ENCODE measurements at regions not wholly inside any gene's neighbourhood (a gene's known extent, or its start where the extent isn't known, plus 50 kb on each side); places are given as distances from the start of the nearest gene placed in this dataset.

DNA sequence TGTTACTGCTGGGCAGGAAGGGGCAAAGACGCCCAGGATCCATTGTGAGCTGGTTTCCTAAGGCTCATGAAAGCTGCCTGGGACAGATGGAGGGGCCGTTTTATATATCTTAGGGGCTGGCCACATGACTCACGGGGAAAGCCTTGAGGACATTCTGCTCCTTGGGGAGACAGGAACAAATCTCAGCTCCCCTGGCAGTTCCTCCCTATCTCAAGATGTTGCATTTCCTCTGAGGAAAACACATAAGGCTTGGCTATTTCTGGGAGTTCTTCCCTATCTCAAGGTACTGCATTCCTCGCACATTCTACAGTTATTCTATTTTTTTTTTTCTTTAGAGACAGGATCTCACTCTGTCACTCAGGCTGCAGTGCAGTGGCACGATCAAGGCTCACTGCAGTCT, 804.6 kb upstream of the TENM3 start:
- H3K27me3 Mint-ChIP-seq: no peaks in the 10 kb centered on the region
- no peak for ATAC-seq (replicated peaks)
- no peak overlapping the region for H3K4me3 Mint-ChIP-seq
- H3K4me1 Mint-ChIP-seq: no peaks in the 10 kb centered on the region
- no peaks in the 10 kb centered on the region for H3K36me3 Mint-ChIP-seq (ENCODE audit: low read depth)
- peaks cover 5% of the 10 kb centered on the region for H3K9me3 Mint-ChIP-seq
- H3K27ac Mint-ChIP-seq: no peak overlapping the region

DNA sequence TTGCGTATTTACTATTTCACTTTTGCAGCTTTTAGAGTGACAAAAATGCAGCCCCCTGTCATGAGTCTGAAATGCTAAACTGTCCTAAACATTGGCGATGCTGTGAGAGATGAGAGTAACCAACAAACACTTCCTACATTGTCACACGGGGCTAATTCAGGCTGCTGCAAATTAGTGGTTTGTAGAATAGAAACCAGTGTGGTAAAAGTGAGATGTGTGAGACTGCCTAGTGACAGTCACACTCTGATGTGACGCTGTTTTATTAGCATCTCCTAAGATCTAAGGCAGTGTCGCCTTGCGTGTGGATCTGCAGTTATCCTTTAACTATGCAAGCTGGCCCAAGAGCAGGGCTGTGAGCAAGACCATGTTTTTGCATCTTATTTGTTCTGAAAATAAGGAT, 800.2 kb upstream of the TENM3 start:
- no peak for ATAC-seq (replicated peaks)
- H3K36me3 Mint-ChIP-seq (ENCODE audit: low read depth): no peaks in the 10 kb centered on the region
- no peaks in the 10 kb centered on the region for H3K27me3 Mint-ChIP-seq
- H3K4me3 Mint-ChIP-seq: no peak overlapping the region
- H3K9me3 Mint-ChIP-seq: peaks cover 4% of the 10 kb centered on the region
- no peaks in the 10 kb centered on the region for H3K4me1 Mint-ChIP-seq
- no peak overlapping the region for H3K27ac Mint-ChIP-seq

DNA sequence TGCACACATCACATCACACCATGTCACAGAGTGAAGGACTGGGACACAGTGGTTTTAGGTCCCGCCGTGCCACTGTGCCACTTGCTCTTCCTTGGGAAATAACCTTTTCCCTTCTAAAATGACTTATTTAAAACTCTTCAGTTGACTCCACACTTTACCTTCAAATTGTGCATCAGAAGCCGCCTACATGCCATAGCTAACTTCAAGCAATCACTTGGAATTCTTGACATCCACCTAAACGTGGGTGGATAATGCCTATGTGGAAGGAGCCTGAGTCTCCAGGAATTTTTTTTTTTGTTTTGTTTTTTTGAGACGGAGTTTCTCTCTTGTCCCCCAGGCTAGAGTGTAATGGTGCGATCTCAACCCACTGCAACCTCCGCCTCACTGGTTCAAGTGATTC, 777.4 kb upstream of the TENM3 start:
- H3K4me3 Mint-ChIP-seq: no peak overlapping the region
- no peaks in the 10 kb centered on the region for H3K36me3 Mint-ChIP-seq (ENCODE audit: low read depth)
- H3K27me3 Mint-ChIP-seq: no peaks in the 10 kb centered on the region
- no peak overlapping the region for H3K27ac Mint-ChIP-seq
- no peaks in the 10 kb centered on the region for H3K4me1 Mint-ChIP-seq
- no peak for ATAC-seq (replicated peaks)
- H3K9me3 Mint-ChIP-seq: peaks cover 4% of the 10 kb centered on the region

DNA sequence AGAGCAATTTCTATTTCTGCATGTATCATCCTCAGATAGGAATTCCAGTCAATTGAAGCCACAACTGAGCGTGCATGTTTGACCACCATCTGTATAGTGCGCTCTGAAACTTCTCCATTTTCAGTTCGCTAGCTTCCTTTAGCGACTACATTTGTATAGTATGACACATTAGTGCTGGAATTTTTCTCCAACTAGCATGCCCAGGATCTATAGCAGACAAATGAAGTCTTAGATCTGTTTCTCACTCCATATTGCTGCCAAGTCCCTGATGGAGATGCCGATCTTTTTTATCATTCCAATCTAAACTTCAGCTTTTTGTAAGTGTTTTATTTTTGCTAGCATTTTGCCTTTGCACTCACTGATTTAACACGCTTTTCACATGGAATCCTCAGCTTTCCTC, 774.8 kb upstream of the TENM3 start:
- no peak overlapping the region for H3K27ac Mint-ChIP-seq
- no peaks in the 10 kb centered on the region for H3K36me3 Mint-ChIP-seq (ENCODE audit: low read depth)
- no peak for ATAC-seq (replicated peaks)
- H3K4me1 Mint-ChIP-seq: no peaks in the 10 kb centered on the region
- H3K9me3 Mint-ChIP-seq: no peaks in the 10 kb centered on the region
- H3K4me3 Mint-ChIP-seq: no peak overlapping the region
- H3K27me3 Mint-ChIP-seq: no peaks in the 10 kb centered on the region

DNA sequence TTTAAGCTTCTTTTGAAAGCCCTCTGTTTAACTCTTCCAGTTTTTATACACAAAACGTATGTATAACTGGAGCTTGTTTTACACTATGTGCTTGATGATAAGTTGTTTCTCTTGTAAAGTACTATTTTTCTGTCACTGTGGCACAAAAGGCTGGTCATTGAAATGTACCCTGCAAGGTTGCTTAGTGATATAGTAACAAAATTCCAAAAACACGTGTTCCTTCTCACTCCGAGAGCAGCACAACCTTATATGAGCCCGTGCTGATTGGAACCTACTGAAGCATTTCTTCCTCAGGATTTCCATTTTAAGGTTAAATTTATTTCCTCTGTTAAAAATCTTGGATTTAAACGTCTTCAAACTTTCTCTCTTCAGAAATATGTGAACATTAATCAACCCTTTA, 772.9 kb upstream of the TENM3 start:
- Mint-ChIP-seq H3K27ac (no peak overlapping the region), H3K36me3 (ENCODE audit: low read depth) (no peaks in the 10 kb centered on the region), H3K27me3 (no peaks in the 10 kb centered on the region), H3K9me3 (no peaks in the 10 kb centered on the region), H3K4me1 (no peaks in the 10 kb centered on the region), H3K4me3 (no peak overlapping the region)
- ATAC-seq (replicated peaks): no peak

DNA sequence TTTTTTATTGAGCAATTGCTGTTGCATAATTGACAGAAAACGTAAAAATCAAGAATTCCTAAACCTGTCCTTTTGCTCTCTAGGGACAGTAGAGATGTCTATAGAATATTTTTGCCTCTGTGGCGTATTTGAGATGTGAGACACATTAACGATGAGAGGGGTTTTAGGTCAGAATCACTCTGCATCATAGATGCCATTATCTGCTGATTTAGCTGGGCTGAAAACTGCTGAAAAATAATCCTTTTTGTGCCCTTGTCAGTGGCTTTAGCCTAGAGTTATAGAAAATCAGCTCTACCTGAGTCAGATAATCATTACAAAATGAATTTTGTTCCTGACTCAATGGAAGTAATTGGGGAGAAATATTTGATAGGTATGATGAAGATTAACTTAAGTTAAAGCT, 767.8 kb upstream of the TENM3 start:
- no peaks in the 10 kb centered on the region for H3K27me3 Mint-ChIP-seq
- no peak for ATAC-seq (replicated peaks)
- H3K4me1 Mint-ChIP-seq: no peaks in the 10 kb centered on the region
- H3K27ac Mint-ChIP-seq: no peak overlapping the region
- no peaks in the 10 kb centered on the region for H3K9me3 Mint-ChIP-seq
- no peak overlapping the region for H3K4me3 Mint-ChIP-seq
- H3K36me3 Mint-ChIP-seq (ENCODE audit: low read depth): no peaks in the 10 kb centered on the region

DNA sequence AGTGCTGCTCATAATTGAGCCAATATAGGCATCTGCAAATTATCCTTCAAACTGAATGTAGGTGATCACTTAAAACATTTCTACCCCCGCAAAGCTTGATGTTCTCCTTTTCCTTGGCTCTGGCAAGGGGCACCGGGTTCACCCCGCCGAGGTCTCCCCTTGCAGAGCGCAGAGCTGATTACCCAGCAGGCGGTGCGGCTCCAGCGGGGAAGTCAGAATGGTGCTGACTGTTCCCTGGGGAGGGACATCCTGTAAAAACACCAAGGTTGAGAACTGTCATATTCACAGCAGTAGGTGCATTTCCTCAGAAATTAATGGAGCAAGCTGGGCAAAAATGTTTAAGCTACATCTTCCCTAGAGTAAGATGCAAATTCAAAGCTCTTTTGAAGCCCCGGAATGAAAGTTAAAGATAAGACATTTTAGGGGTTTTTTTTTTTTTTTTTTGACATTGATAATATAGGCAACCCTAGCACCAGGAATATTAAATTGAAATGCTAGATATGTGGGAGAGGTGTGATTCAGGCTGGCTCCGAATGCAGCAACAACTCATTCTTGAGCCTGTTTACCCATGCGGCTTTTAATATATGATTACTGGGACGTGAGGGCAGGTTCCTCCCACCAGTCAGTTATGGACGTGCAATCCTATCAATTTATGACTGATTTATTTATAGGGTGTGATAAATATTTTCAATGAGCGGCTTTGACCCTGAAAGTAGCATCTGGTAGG, 767.3 kb upstream of the TENM3 start:
- Mint-ChIP-seq H3K36me3 (ENCODE audit: low read depth) (no peaks in the 10 kb centered on the region), H3K4me3 (no peak overlapping the region), H3K9me3 (no peaks in the 10 kb centered on the region), H3K27ac (no peak overlapping the region), H3K4me1 (no peaks in the 10 kb centered on the region), H3K27me3 (no peaks in the 10 kb centered on the region)
- ATAC-seq (replicated peaks): no peak

DNA sequence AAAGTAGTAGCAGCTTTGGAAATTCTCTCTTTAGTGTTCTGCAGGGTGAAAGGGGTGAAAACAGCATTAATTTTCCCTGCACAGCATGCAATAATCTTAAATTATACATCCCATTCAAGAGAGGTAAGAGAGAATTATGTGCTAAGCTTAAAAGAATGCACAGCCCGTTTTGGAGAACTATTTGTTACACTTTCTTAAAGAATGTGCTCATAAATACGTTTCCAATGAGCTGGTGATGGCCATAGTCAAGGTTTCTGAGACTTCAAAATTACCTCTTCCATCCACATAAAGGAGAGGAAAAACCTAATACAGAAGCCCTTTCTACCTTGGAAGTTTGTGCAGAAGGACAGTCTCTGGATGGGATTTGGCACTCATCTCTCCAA, 766.7 kb upstream of the TENM3 start:
- H3K9me3 Mint-ChIP-seq: no peaks in the 10 kb centered on the region
- no peaks in the 10 kb centered on the region for H3K4me1 Mint-ChIP-seq
- no peak for ATAC-seq (replicated peaks)
- no peaks in the 10 kb centered on the region for H3K27me3 Mint-ChIP-seq
- no peak overlapping the region for H3K4me3 Mint-ChIP-seq
- H3K27ac Mint-ChIP-seq: no peak overlapping the region
- H3K36me3 Mint-ChIP-seq (ENCODE audit: low read depth): no peaks in the 10 kb centered on the region

DNA sequence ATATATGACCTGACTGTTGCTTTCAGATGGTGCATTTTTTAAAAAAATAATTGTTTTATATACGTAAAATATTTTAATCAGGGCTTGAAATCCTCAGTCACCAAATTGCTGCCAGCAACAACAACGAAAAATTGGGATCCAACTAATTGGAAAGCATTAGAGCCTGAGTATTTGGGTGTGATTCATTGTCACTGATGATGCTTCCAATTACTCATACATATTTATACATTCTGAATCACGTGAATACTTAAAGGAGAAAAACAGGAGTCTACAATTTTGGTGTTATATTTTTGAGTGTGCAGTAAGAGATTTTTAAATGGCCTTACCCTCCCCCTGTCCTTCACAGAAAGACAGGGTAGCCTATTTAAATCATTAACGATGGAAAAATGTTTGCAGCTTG, 765.6 kb upstream of the TENM3 start:
- Mint-ChIP-seq H3K27me3 (no peaks in the 10 kb centered on the region), H3K4me3 (no peak overlapping the region), H3K27ac (no peak overlapping the region), H3K4me1 (no peaks in the 10 kb centered on the region), H3K9me3 (no peaks in the 10 kb centered on the region), H3K36me3 (ENCODE audit: low read depth) (no peaks in the 10 kb centered on the region)
- no peak for ATAC-seq (replicated peaks)

DNA sequence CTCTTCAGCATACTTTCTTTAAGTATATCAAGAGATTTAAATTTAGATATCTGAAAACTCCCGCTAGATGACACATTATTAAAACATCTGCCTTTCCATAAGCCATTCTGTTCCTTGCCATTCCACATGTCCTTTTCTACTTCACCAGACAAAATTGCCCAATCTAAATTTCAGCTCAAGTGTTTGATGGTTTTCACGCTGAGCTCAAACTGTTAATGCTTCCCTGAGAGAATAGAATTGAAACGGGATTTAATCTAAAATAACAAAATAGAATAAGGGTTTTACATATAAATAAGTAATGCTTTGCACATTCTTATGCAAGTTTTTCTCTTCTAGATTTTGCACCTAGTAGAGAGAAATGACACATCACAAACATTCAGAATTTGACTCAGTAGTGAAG, 764.5 kb upstream of the TENM3 start:
- Mint-ChIP-seq H3K27me3 (no peaks in the 10 kb centered on the region), H3K36me3 (ENCODE audit: low read depth) (no peaks in the 10 kb centered on the region), H3K9me3 (no peaks in the 10 kb centered on the region), H3K4me3 (no peak overlapping the region), H3K4me1 (no peaks in the 10 kb centered on the region), H3K27ac (no peak overlapping the region)
- ATAC-seq (replicated peaks): no peak

DNA sequence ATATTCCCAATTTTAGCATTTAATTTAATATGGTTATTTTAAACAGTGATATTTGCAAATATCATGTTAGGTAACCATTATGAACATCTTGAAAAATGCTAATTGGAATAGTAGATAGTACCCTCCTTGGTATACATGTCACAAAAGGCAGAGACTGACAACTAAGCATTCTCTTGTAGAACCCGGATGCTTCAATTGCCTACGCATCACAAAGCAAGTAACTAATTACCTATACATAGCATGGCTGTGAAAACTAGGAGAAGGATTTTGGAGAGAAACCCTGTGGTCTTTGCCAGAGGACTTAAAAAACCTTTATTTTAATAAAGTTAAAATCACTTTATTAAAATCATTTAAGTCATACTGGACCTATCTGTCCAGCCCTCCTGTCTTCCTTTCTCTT, 764.1 kb upstream of the TENM3 start:
- no peak overlapping the region for H3K4me3 Mint-ChIP-seq
- H3K36me3 Mint-ChIP-seq (ENCODE audit: low read depth): no peaks in the 10 kb centered on the region
- no peak for ATAC-seq (replicated peaks)
- no peaks in the 10 kb centered on the region for H3K4me1 Mint-ChIP-seq
- H3K27me3 Mint-ChIP-seq: no peaks in the 10 kb centered on the region
- H3K27ac Mint-ChIP-seq: no peak overlapping the region
- H3K9me3 Mint-ChIP-seq: no peaks in the 10 kb centered on the region

DNA sequence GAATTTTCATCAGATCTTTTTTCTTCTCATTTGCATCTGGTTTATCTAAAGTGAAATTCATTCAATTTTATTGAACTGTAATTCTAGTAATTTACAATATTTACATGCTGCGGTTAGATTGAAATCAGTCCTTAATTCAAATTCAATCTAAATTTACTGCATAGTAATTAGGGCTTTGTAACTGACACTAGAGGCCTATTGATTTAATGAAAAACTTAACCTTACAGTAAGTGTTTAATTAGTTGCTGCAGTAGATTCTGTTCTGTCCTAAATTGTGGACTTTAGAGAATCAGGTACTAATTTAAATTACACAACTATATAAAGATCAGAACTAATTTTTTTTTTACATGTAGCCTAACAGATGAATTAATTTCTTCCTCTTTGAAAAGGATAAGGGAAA, 758.8 kb upstream of the TENM3 start:
- no peaks in the 10 kb centered on the region for H3K4me1 Mint-ChIP-seq
- ATAC-seq (replicated peaks): no peak
- H3K36me3 Mint-ChIP-seq (ENCODE audit: low read depth): no peaks in the 10 kb centered on the region
- H3K27me3 Mint-ChIP-seq: no peaks in the 10 kb centered on the region
- no peak overlapping the region for H3K27ac Mint-ChIP-seq
- no peaks in the 10 kb centered on the region for H3K9me3 Mint-ChIP-seq
- no peak overlapping the region for H3K4me3 Mint-ChIP-seq

DNA sequence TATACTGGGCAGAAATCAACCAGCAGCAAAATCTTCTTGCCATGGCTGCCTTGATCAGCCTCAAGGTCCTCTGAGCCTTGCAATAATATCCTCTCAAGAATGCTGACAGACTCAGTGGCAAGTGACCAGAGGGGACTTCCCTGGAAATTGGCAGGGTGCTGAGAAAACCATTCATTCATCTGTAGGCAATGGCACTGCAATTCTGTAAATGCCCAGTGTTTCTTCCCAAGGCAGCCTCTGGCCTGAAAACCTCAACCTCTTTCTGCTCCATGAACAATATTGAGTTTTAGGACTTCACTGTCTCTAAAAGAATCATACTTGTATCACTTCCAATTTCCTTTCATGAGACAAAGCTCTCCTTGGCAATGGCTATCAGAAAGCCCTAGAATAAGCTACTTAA, 754.3 kb upstream of the TENM3 start:
- no peaks in the 10 kb centered on the region for H3K27me3 Mint-ChIP-seq
- no peaks in the 10 kb centered on the region for H3K9me3 Mint-ChIP-seq

DNA sequence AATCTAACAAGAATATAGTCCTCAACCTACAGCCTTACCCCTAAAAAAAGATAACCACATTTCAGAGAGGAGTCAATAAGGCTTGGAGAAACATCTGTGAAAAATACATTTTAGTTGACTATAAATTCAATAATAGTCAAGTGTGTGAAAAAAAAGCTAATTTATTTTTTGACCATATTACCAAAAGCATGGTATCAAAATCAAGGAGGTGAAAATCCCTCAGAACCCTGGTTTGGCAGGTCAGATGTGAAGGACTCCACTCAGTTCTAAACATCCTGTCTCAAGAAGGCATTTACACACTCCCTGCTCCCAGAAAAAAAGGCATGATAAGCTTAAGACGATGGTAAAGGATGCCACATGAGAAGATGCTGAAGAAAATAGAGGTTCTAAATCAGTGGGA, 745.1 kb upstream of the TENM3 start:
- no peak overlapping the region for H3K27ac Mint-ChIP-seq
- no peaks in the 10 kb centered on the region for H3K27me3 Mint-ChIP-seq
- H3K4me1 Mint-ChIP-seq: no peaks in the 10 kb centered on the region
- H3K9me3 Mint-ChIP-seq: peaks cover 13% of the 10 kb centered on the region
- no peaks in the 10 kb centered on the region for H3K36me3 Mint-ChIP-seq (ENCODE audit: low read depth)
- no peak overlapping the region for H3K4me3 Mint-ChIP-seq
- ATAC-seq (replicated peaks): no peak

More for the DNA sequence above, 754.3 kb upstream of the TENM3 start:
- no peak overlapping the region for H3K27ac Mint-ChIP-seq
- ATAC-seq (replicated peaks): no peak
- H3K4me3 Mint-ChIP-seq: no peak overlapping the region
- H3K36me3 Mint-ChIP-seq (ENCODE audit: low read depth): no peaks in the 10 kb centered on the region
- no peaks in the 10 kb centered on the region for H3K4me1 Mint-ChIP-seq

DNA sequence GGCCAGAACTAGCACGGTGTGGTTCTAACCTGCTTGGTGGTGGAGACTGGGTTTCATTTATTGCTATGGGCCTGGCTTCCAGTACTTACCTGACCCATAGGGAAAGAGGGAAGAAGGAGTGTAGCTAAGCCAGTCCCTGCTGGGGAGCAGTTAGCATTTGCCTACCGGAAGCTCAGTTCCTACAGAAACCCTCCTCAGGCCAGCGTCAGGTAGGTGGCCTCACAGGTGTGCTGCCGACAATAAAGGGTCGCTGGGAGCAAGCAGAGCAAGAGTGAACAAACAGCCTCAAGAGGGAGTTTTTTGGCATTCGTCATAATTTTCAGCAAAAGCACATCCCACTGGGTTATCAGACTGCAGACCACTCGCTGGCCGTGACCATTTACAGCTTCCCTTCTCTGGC, 740.6 kb upstream of the TENM3 start:
- Mint-ChIP-seq H3K4me3 (no peak overlapping the region), H3K9me3 (peaks cover 8% of the 10 kb centered on the region), H3K4me1 (no peaks in the 10 kb centered on the region), H3K27me3 (no peaks in the 10 kb centered on the region), H3K36me3 (ENCODE audit: low read depth) (no peaks in the 10 kb centered on the region), H3K27ac (no peak overlapping the region)
- ATAC-seq (replicated peaks): no peak
